A549 (cell line): ENCODE measurements at regions not wholly inside any gene's neighbourhood (a gene's known extent, or its start where the extent isn't known, plus 50 kb on each side); places are given as distances from the start of the nearest gene placed in this dataset.

Experiments used
- BCL3 ChIP-seq: fragments of >200 bp; sonication (Bioruptor Twin); formaldehyde crosslinking; IDR thresholded peaks from 3 replicates; pipeline ENCODE4 v1.6.1; 2016
- CEBPB ChIP-seq, 2 experiments: fragments of >200 bp in 1 of 2; sonication (Bioruptor Twin) in 1 of 2; formaldehyde crosslinking in 1 of 2; IDR thresholded peaks; 2 replicates each; pipeline ENCODE4 v1.6.1; 2012 to 2016
- CHD4 ChIP-seq: fragments of 200-600 bp; sonication (generic); IDR thresholded peaks from 2 replicates; pipeline ENCODE4 v1.6.1; 2016; ENCODE audit warnings: antibody characterized with exemption, mild to moderate bottlenecking, borderline replicate concordance
- CTCF ChIP-seq: fragments of >200 bp; sonication (Bioruptor Twin); formaldehyde crosslinking; IDR thresholded peaks from 3 replicates; pipeline ENCODE4 v1.5.1; 2016
- FOSL2 ChIP-seq, 2 experiments: fragments of 450-650 bp in 1 of 2; fragments of >200 bp in 1 of 2; sonication (Bioruptor Twin) in 1 of 2; formaldehyde crosslinking; IDR thresholded peaks; 2 replicates each; pipeline versions ENCODE4 v1.5.0 to v1.6.1; 2016 to 2020; ENCODE audit warnings: mild to moderate bottlenecking in 1 of 2, moderate library complexity in 1 of 2
- HDAC2 ChIP-seq: fragments of 200-600 bp; sonication (generic); IDR thresholded peaks from 2 replicates; pipeline ENCODE4 v1.6.1; 2016
- JUN ChIP-seq, 2 experiments: fragments of >200 bp; sonication (Bioruptor Twin); formaldehyde crosslinking; IDR thresholded peaks; 2 replicates in 1 of 2; 3 replicates in 1 of 2; pipeline ENCODE4 v1.6.1; 2016 to 2017
- NPAS2 ChIP-seq: fragments of 250-450 bp; sonication (Bioruptor Pico); IDR thresholded peaks from 2 replicates; pipeline ENCODE4 v1.8.0; 2022; ENCODE audit warnings: mild to moderate bottlenecking, moderate library complexity, borderline replicate concordance
- RAD21 ChIP-seq, 2 experiments: fragments of >200 bp in 1 of 2; sonication (Bioruptor Twin) in 1 of 2; formaldehyde crosslinking in 1 of 2; IDR thresholded peaks in 1 of 2; conservative IDR thresholded peaks in 1 of 2; 2 replicates in 1 of 2; 3 replicates in 1 of 2; pipeline ENCODE4 v1.6.1; 2012 to 2018; ENCODE audit warnings: inconsistent platforms in 1 of 2
- RCOR1 ChIP-seq: fragments of 150-350 bp; IDR thresholded peaks from 2 replicates; pipeline ENCODE4 v1.6.1; 2014; ENCODE audit warnings: antibody characterized with exemption, low read length, low read depth
- ZC3H11A ChIP-seq: fragments of 450-650 bp; IDR thresholded peaks from 2 replicates; pipeline ENCODE4 v1.6.1; 2014; ENCODE audit warnings: antibody characterized with exemption, mild to moderate bottlenecking
- TF ChIP-seq, protein P1 (sequence below): fragments of 150-350 bp; IDR thresholded peaks from 2 replicates; pipeline ENCODE4 v1.6.1; 2014; ENCODE audit warnings: low read depth, mild to moderate bottlenecking, low read length

DNA sequence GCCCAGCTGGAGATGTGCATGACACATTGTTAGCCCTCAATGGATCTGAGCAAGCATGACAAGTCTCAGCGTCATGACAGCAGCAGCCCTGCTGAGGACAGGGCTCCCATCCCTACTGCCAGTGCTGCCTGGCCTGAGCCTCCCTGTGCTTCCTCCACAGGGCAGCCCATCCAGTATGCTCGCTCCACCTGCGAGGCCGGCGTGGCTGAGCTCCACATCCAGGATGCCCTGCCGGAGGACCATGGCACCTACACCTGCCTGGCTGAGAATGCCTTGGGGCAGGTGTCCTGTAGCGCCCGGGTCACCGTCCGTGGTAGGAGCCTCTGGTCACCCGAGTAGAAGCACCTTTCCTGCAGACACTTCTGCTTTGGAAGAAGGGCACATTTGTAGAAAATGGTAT, 85.8 kb upstream of the OSBPL11 start:
- TF ChIP-seq ZC3H11A: no peak
- TF ChIP-seq CEBPB (IDR thresholded peaks at IDR 0.05): no peak
- TF ChIP-seq CTCF: no peak
- TF ChIP-seq RCOR1: no peak
- TF ChIP-seq FOSL2 (IDR thresholded peaks at IDR 0.05): no peak
- TF ChIP-seq FOSL2 (CRISPR knock-in tag; IDR thresholded peaks at IDR 0.05): no peak
- no peak for TF ChIP-seq NPAS2 (CRISPR knock-in tag)
- TF ChIP-seq JUN (IDR thresholded peaks at IDR 0.05): no peak
- no peak for TF ChIP-seq HDAC2
- TF ChIP-seq, protein P1, sequence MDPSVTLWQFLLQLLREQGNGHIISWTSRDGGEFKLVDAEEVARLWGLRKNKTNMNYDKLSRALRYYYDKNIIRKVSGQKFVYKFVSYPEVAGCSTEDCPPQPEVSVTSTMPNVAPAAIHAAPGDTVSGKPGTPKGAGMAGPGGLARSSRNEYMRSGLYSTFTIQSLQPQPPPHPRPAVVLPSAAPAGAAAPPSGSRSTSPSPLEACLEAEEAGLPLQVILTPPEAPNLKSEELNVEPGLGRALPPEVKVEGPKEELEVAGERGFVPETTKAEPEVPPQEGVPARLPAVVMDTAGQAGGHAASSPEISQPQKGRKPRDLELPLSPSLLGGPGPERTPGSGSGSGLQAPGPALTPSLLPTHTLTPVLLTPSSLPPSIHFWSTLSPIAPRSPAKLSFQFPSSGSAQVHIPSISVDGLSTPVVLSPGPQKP: no peak
- no peak for TF ChIP-seq BCL3
- TF ChIP-seq CHD4: no peak
- no peak for TF ChIP-seq RAD21 (conservative IDR thresholded peaks at IDR 0.05 in 1 of 2, IDR thresholded peaks at IDR 0.05 in 1 of 2)
